K562 (cell line): ENCODE measurements at regions not wholly inside any gene's neighbourhood (a gene's known extent, or its start where the extent isn't known, plus 50 kb on each side); places are given as distances from the start of the nearest gene placed in this dataset.

Experiments
- ATAC-seq: fragments of 200-7000 bp; cut with Tn5 transposase; 3 replicates; pipeline ENCODE4 v1.9.1; 2020; ENCODE audit warnings: moderate library complexity
- BruUV-seq: library from RNA; stranded (reverse); fragments of 400-500 nt; replicated peaks from 2 replicates; lab custom pipeline; 2021; lab: Mats Ljungman, UMichigan
- CTCF ChIA-PET: fragments of 300-600 bp; formaldehyde crosslinking; extraction: SDS; loops from one replicate; lab custom pipeline; 2021; ENCODE audit warnings: low intra/inter-chr PET ratio; lab: Yijun Ruan, JAX
- POLR2A ChIA-PET: fragments of 300-600, 350-650 bp; sonication (Branson Sonifier 250); formaldehyde crosslinking; extraction: SDS; loops from one replicate; lab custom pipeline; 2021; ENCODE audit warnings: antibody characterized with exemption, inconsistent platforms; lab: Yijun Ruan, JAX
- DNase-seq, 4 experiments: peaks; one replicate each; pipeline versions ENCODE4 v3.0.0 to v3.0.0-alpha.2; 2011 to 2018; ENCODE audit warnings: low spot score in 3 of 4, mixed read lengths in 3 of 4; ENCODE audit errors: extremely low read depth in 1 of 4
- FAIRE-seq: peaks from 2 replicates; lab custom pipeline; 2011; peaks lifted over from hg19 to GRCh38; lab: Jason Lieb, UNC
- H2AFZ ChIP-seq: 2 replicates; pipeline ENCODE4 v1.6.0; 2011; ENCODE audit warnings: low read depth, low read length, control low read depth, inconsistent platforms
- H3K27ac ChIP-seq: fragments of 200-600 bp; 3 replicates; pipeline ENCODE4 v1.8.0; 2011; ENCODE audit warnings: low read depth, mild to moderate bottlenecking, control low read depth, inconsistent platforms, low read length, moderate library complexity, mixed read lengths; ENCODE audit errors: extremely low read depth
- H3K27me3 ChIP-seq, 2 experiments: fragments of 300-600 bp in 1 of 2; 2 replicates in 1 of 2; 3 replicates in 1 of 2; pipeline versions ENCODE4 v1.6.0 to v1.8.0; 2011; ENCODE audit warnings: inconsistent platforms in 2 of 2, low read length in 2 of 2, mild to moderate bottlenecking in 1 of 2, mixed read lengths in 1 of 2, moderate library complexity in 1 of 2; ENCODE audit not compliant: control insufficient read depth in 2 of 2, insufficient read depth in 2 of 2
- H3K36me3 ChIP-seq: fragments of 300-600 bp; 3 replicates; pipeline ENCODE4 v1.8.0; 2011; ENCODE audit warnings: mild to moderate bottlenecking, low read length, inconsistent platforms; ENCODE audit not compliant: control insufficient read depth, insufficient read depth
- H3K4me1 ChIP-seq, 2 experiments: fragments of 200-600 bp in 1 of 2; replicated peaks in 1 of 2; 2 replicates in 1 of 2; 3 replicates in 1 of 2; pipeline versions ENCODE4 v1.5.1 to v1.8.0; 2011; ENCODE audit warnings: inconsistent platforms in 2 of 2, low read length in 2 of 2, mild to moderate bottlenecking in 1 of 2, mixed read lengths in 1 of 2, moderate library complexity in 1 of 2; ENCODE audit not compliant: control insufficient read depth in 2 of 2, insufficient read depth in 2 of 2
- H3K4me2 ChIP-seq: 2 replicates; pipeline ENCODE4 v1.6.1; 2011; ENCODE audit warnings: low read length, control low read depth, inconsistent platforms, mixed read lengths; ENCODE audit not compliant: insufficient read depth
- H3K4me3 ChIP-seq: fragments of 200-600 bp; sonication (generic), shearing (Covaris generic); 2 replicates; pipeline ENCODE4 v1.5.1; 2016; ENCODE audit warnings: control low read depth, inconsistent platforms
- H3K79me2 ChIP-seq: fragments of 200-600 bp; 3 replicates; pipeline ENCODE4 v1.8.0; 2011; ENCODE audit warnings: low read length, inconsistent platforms; ENCODE audit not compliant: control insufficient read depth, insufficient read depth
- H3K9ac ChIP-seq, 2 experiments: 2 replicates each; pipeline versions ENCODE4 v1.6.0 to v1.6.1; 2011; ENCODE audit warnings: low read depth in 2 of 2, low read length in 2 of 2, control low read depth in 1 of 2, inconsistent platforms in 1 of 2, mild to moderate bottlenecking in 1 of 2, mixed read lengths in 1 of 2; ENCODE audit not compliant: insufficient read depth in 1 of 2
- H3K9me1 ChIP-seq: one replicate; pipeline ENCODE4 v1.6.0; 2011; ENCODE audit warnings: inconsistent platforms, mild to moderate bottlenecking, low read length, moderate library complexity; ENCODE audit not compliant: control insufficient read depth, insufficient read depth
- H3K9me3 ChIP-seq: replicated peaks from 2 replicates; pipeline ENCODE4 v1.5.1; 2011; ENCODE audit warnings: low read depth, low read length, inconsistent platforms; ENCODE audit not compliant: control insufficient read depth, insufficient read depth
- H4K20me1 ChIP-seq: replicated peaks from 2 replicates; pipeline ENCODE4 v1.6.1; 2011; ENCODE audit warnings: low read length, inconsistent platforms, mixed read lengths; ENCODE audit not compliant: control insufficient read depth, insufficient read depth
- CBFA2T3 ChIP-seq: fragments of 450-650 bp; IDR thresholded peaks from 2 replicates; pipeline ENCODE4 v1.6.1; 2017
- EWSR1 ChIP-seq: fragments of 450-650 bp; IDR thresholded peaks from 2 replicates; pipeline ENCODE4 v1.6.1; 2018; ENCODE audit warnings: borderline replicate concordance, mild to moderate bottlenecking, low read depth, moderate library complexity; ENCODE audit not compliant: partially characterized antibody
- FOXO4 ChIP-seq: fragments of 450-650 bp; formaldehyde crosslinking; IDR thresholded peaks from 2 replicates; pipeline ENCODE4 v1.4.0; 2020; ENCODE audit warnings: mild to moderate bottlenecking, moderate library complexity
- FOXP4 ChIP-seq: sonication (generic); formaldehyde crosslinking; IDR thresholded peaks from 2 replicates; pipeline ENCODE4 v1.8.0; 2022; ENCODE audit warnings: mild to moderate bottlenecking, missing genetic modification reagents, borderline replicate concordance
- GABPB1 ChIP-seq: sonication (generic); formaldehyde crosslinking; IDR thresholded peaks from 2 replicates; pipeline ENCODE4 v1.8.0; 2022; ENCODE audit warnings: mild to moderate bottlenecking, missing genetic modification reagents
- HDAC1 ChIP-seq, 2 experiments: fragments of 450-650 bp; IDR thresholded peaks; 2 replicates each; pipeline ENCODE4 v1.6.1; 2016 to 2017; ENCODE audit warnings: inconsistent platforms in 1 of 2, mild to moderate bottlenecking in 1 of 2, moderate library complexity in 1 of 2
- MCM3 ChIP-seq: fragments of 450-650 bp; IDR thresholded peaks from 2 replicates; pipeline ENCODE4 v1.6.1; 2016
- MYC ChIP-seq, 2 experiments: fragments of 250-450 bp in 1 of 2; sonication (Bioruptor Pico) in 1 of 2; IDR thresholded peaks; 2 replicates each; pipeline versions ENCODE4 v1.5.1 to v1.6.1; 2012 to 2021; ENCODE audit warnings: low read depth in 2 of 2, borderline replicate concordance in 1 of 2, improper control_type of control experiment in 1 of 2, low read length in 1 of 2, mild to moderate bottlenecking in 1 of 2, moderate library complexity in 1 of 2
- PCBP1 ChIP-seq: fragments of 200-400 bp; formaldehyde crosslinking; IDR thresholded peaks from 2 replicates; pipeline ENCODE4 v1.6.1; 2018; ENCODE audit warnings: mild to moderate bottlenecking, low read depth, low read length; ENCODE audit not compliant: poor library complexity, severe bottlenecking
- PML ChIP-seq: IDR thresholded peaks from 2 replicates; pipeline ENCODE4 v1.6.1; 2012; ENCODE audit warnings: low read length, inconsistent platforms
- RFX1 ChIP-seq: fragments of 450-650 bp; IDR thresholded peaks from 2 replicates; pipeline ENCODE4 v1.6.1; 2016; ENCODE audit warnings: mild to moderate bottlenecking, moderate library complexity
- ZKSCAN1 ChIP-seq: fragments of 150-350 bp; IDR thresholded peaks from 2 replicates; pipeline ENCODE4 v1.6.1; 2016; ENCODE audit warnings: low read depth, low read length
- ZNF518B ChIP-seq: fragments of 250-450 bp; sonication (Bioruptor Pico); IDR thresholded peaks from 2 replicates; pipeline ENCODE4 v1.5.0; 2021; ENCODE audit warnings: mild to moderate bottlenecking, moderate library complexity
- ZNF655 ChIP-seq: fragments of 250-450 bp; sonication (Bioruptor Pico); IDR thresholded peaks from 2 replicates; pipeline ENCODE4 v1.5.0; 2021
- WGBS: fragments of 100-300 bp; shearing (Covaris generic); methylation state at CpG from one replicate; pipeline ENCODE4 v1.1.6; 2016; ENCODE audit warnings: low coverage, mixed read lengths; ENCODE audit not compliant: insufficient coverage; ENCODE audit errors: missing lambda C conversion rate; 5-methylcytosine and 5-hydroxymethylcytosine counted together
- in situ Hi-C: fragments of 300-500 bp; cut with MboI; formaldehyde crosslinking; loops from 4 replicates; pipeline ENCODE4 v1.15.0; 2018; ENCODE audit warnings: inconsistent platforms, mixed read lengths
- intact Hi-C: fragments of 100-400 bp; cut with micrococcal nuclease; formaldehyde crosslinking; loops from 2 replicates; pipeline ENCODE4 v1.14.2; 2022

GRCh38 chr18:45556222-45556621 lies 59.1 kb upstream of the SLC14A2 start (continued):
- TF ChIP-seq ZNF518B (CRISPR knock-in tag) (no peak), FOXO4 (CRISPR knock-in tag) (no peak), ZKSCAN1 (no peak), MYC (IDR thresholded peaks at IDR 0.05; ENCODE audit: low read depth, low read length) (no peak), MYC (CRISPR knock-in tag; IDR thresholded peaks at IDR 0.05; ENCODE audit: borderline replicate concordance, low read depth) (no peak), HDAC1 (IDR thresholded peaks at IDR 0.05) (no peak)

- 10% methylated on average over 4 of the region's 4 CpGs for WGBS
- FAIRE-seq (no peak), ATAC-seq (no peak), DNase-seq (no peak)
- no peaks in the 10 kb centered on the region for H3K36me3 ChIP-seq
- in situ Hi-C loops = no loop called here
- intact Hi-C loops = no loop called here
- H3K79me2 ChIP-seq = no peaks in the 10 kb centered on the region
- no peak overlapping the region for H3K9ac ChIP-seq
- no peak overlapping the region for H2AFZ ChIP-seq
- H3K4me3 ChIP-seq = no peak overlapping the region
- H3K9me1 ChIP-seq = no peaks in the 10 kb centered on the region
- H3K27ac ChIP-seq = no peak overlapping the region
- BruUV-seq = no TSS peak
- no peaks in the 10 kb centered on the region; a peak in 1 of 5 replicates for H3K4me1 ChIP-seq
- H4K20me1 ChIP-seq = no peaks in the 10 kb centered on the region
- no peaks in the 10 kb centered on the region for H3K27me3 ChIP-seq
- ChIA-PET POLR2A (no interaction called here), CTCF (no interaction called here)
- H3K9me3 ChIP-seq = no peaks in the 10 kb centered on the region
- H3K4me2 ChIP-seq = no peak overlapping the region
- TF ChIP-seq RFX1 (no peak), CBFA2T3 (no peak), FOXP4 (CRISPR knock-in tag) (no peak), ZNF655 (no peak), MCM3 (no peak), GABPB1 (CRISPR knock-in tag) (no peak), EWSR1 (no peak), PML (no peak), PCBP1 (no peak)
Observed at GRCh38 chr18:45557287-45557686, 58.0 kb upstream of the SLC14A2 start.
